HCEC 1CT (cell line): ENCODE measurements at regions not wholly inside any gene's neighbourhood (a gene's known extent, or its start where the extent isn't known, plus 50 kb on each side); places are given as distances from the start of the nearest gene placed in this dataset.

ENCODE experiments used
- DNase-seq: peaks from one replicate; pipeline ENCODE4 v3.0.0-alpha.2; 2017

- peak; percentile 44 for DNase-seq
Measured at GRCh38 chr3:98982351-98982750, 80.9 kb upstream of the DCBLD2 start.

- peak; percentile 77 for DNase-seq
Measured at GRCh38 chr3:98980915-98981596, 79.6 kb upstream of the DCBLD2 start.

GRCh38 chr3:98979296-98979695, 77.8 kb upstream of the DCBLD2 start:
- DNase-seq: no peak

GRCh38 chr3:98978068-98978811, 76.7 kb upstream of the DCBLD2 start:
- no peak for DNase-seq

- peak; percentile 91 for DNase-seq
Measured at GRCh38 chr3:98977520-98977919, 76.0 kb upstream of the DCBLD2 start.

GRCh38 chr3:98974442-98974841, 72.9 kb upstream of the DCBLD2 start:
- DNase-seq: peak; percentile 51

- DNase-seq: no peak
Measured at GRCh38 chr3:98972720-98973119, 71.2 kb upstream of the DCBLD2 start.

GRCh38 chr3:98972155-98972554, 70.7 kb upstream of the DCBLD2 start:
- DNase-seq: peak; percentile 96

- peak; percentile 99 for DNase-seq
Measured at GRCh38 chr3:98971169-98971681, 69.7 kb upstream of the DCBLD2 start.

- no peak for DNase-seq
Measured at GRCh38 chr3:98969295-98969694, 67.8 kb upstream of the DCBLD2 start.

GRCh38 chr3:98968824-98969223, 67.3 kb upstream of the DCBLD2 start:
- no peak for DNase-seq

- DNase-seq: no peak
Measured at GRCh38 chr3:98968347-98968746, 66.9 kb upstream of the DCBLD2 start.

GRCh38 chr3:98967758-98968157, 66.3 kb upstream of the DCBLD2 start:
- DNase-seq: no peak

- DNase-seq: peak; percentile 65
Measured at GRCh38 chr3:98966862-98967546, 65.5 kb upstream of the DCBLD2 start.

GRCh38 chr3:98966434-98966833, 64.9 kb upstream of the DCBLD2 start:
- DNase-seq: no peak

- DNase-seq: no peak
Measured at GRCh38 chr3:98964784-98965183, 63.3 kb upstream of the DCBLD2 start.

GRCh38 chr3:98963546-98963945, 62.1 kb upstream of the DCBLD2 start:
- no peak for DNase-seq

- DNase-seq: peak; percentile 72
Measured at GRCh38 chr3:98962951-98963350, 61.5 kb upstream of the DCBLD2 start.

GRCh38 chr3:98962189-98962930, 60.9 kb upstream of the DCBLD2 start:
- DNase-seq: peak; percentile 94

- peak; percentile 91 for DNase-seq
Measured at GRCh38 chr3:98961161-98962155, 60.0 kb upstream of the DCBLD2 start.

GRCh38 chr3:98957681-98958080, 56.2 kb upstream of the DCBLD2 start:
- DNase-seq: no peak

GRCh38 chr3:98956008-98956407, 54.5 kb upstream of the DCBLD2 start:
- no peak for DNase-seq
